ENCODE measurements at regions not wholly inside any gene's neighbourhood (a gene's known extent, or its start where the extent isn't known, plus 50 kb on each side); places are given as distances from the start of the nearest gene placed in this dataset.

GRCh38 chr2:43123028-43123427, 103.4 kb downstream of the ZFP36L2 start:
- FAIRE-seq: no peak
- intact Hi-C loops (cut with micrococcal nuclease): no loop called here
- no peak for DNase-seq (ENCODE audit: low read depth, low spot score)

GRCh38 chr2:43121580-43122314, 104.7 kb downstream of the ZFP36L2 start:
- no peaks in the 10 kb centered on the region for H3K27me3 ChIP-seq (ENCODE audit: control insufficient read depth in 2 of 2, insufficient read depth in 2 of 2, low read length in 2 of 2)
- no peaks in the 10 kb centered on the region for H3K36me3 ChIP-seq (ENCODE audit: control insufficient read depth in 2 of 2, extremely low read depth in 1 of 2, insufficient read depth in 2 of 2, low read length in 2 of 2)
- H3K9me1 ChIP-seq (replicated peaks; ENCODE audit: control insufficient read depth, extremely low read depth, insufficient read depth, low read length): no peaks in the 10 kb centered on the region
- H2AFZ ChIP-seq (ENCODE audit: low read depth, low read length): no peak overlapping the region
- intact Hi-C loops (cut with micrococcal nuclease) (no loop called here), dilution Hi-C loops (cut with MboI; ENCODE audit: extremely low pct_ligation_motif_present, low sequenced_read_pairs) (no loop called here)
- TF ChIP-seq MAX (IDR thresholded peaks at IDR 0.05; ENCODE audit: insufficient read depth, insufficient read length): no peak
- no peak for TF ChIP-seq FOS (IDR thresholded peaks at IDR 0.05; ENCODE audit: borderline replicate concordance, insufficient read depth, low read length)
- TF ChIP-seq GATA2 (IDR thresholded peaks at IDR 0.05; ENCODE audit: insufficient read depth, insufficient read length, low read depth, low read length): no peak
- BruUV-seq (replicated peaks): no TSS peak
- POLR2A ChIA-PET: no interaction called here
- CTCF ChIA-PET: interaction anchor here (0.8 to 1.6 kb wide), 6 partner anchors 19 to 106 kb away, joined by 3 to 5 read pairs (median 3); partner anchors contain the start of gene ZFP36L2
- no peaks in the 10 kb centered on the region for H3K79me2 ChIP-seq (ENCODE audit: control insufficient read depth, insufficient read depth, low read length)
- no peaks in the 10 kb centered on the region for H3K4me1 ChIP-seq (ENCODE audit: control insufficient read depth, extremely low read depth, insufficient read depth, low read length)
- H3K9me3 ChIP-seq (replicated peaks; ENCODE audit: control insufficient read depth, insufficient read depth, low read length): no peaks in the 10 kb centered on the region
- FAIRE-seq (no peak), DNase-seq (ENCODE audit: low read depth, low spot score) (peak; percentile 40)
- no peaks in the 10 kb centered on the region for H4K20me1 ChIP-seq (replicated peaks; ENCODE audit: control insufficient read depth, extremely low read depth, insufficient read depth, low read length)
- H3K4me2 ChIP-seq (ENCODE audit: insufficient read depth, low read length): no peak overlapping the region
- H3K4me3 ChIP-seq (replicated peaks in 1 of 3; ENCODE audit: insufficient read depth in 1 of 3, low read depth in 1 of 3, low read length in 3 of 3): no peak overlapping the region
- no peak overlapping the region for H3K9ac ChIP-seq (replicated peaks; ENCODE audit: extremely low read depth, insufficient read depth, low read length)
- no peak overlapping the region for H3K27ac ChIP-seq (ENCODE audit: insufficient read depth, low read depth, low read length)

More at GRCh38 chr2:43123028-43123427, 103.4 kb downstream of the ZFP36L2 start:
- no peak overlapping the region for H3K4me2 ChIP-seq (ENCODE audit: insufficient read depth, low read length)
- dilution Hi-C loops (cut with MboI; ENCODE audit: extremely low pct_ligation_motif_present, low sequenced_read_pairs): no loop called here
- no peaks in the 10 kb centered on the region for H3K36me3 ChIP-seq (ENCODE audit: control insufficient read depth in 2 of 2, extremely low read depth in 1 of 2, insufficient read depth in 2 of 2, low read length in 2 of 2)
- no peak overlapping the region for H3K4me3 ChIP-seq (replicated peaks in 1 of 3; ENCODE audit: insufficient read depth in 1 of 3, low read depth in 1 of 3, low read length in 3 of 3)
- no peaks in the 10 kb centered on the region for H3K27me3 ChIP-seq (ENCODE audit: control insufficient read depth in 2 of 2, insufficient read depth in 2 of 2, low read length in 2 of 2)
- no peaks in the 10 kb centered on the region for H3K79me2 ChIP-seq (ENCODE audit: control insufficient read depth, insufficient read depth, low read length)
- CTCF ChIA-PET: interaction anchor here (0.5 to 1.6 kb wide), 2 partner anchors 18 to 43 kb away, joined by 3 read pairs; no protein-coding TSS in a partner anchor
- no peaks in the 10 kb centered on the region for H3K9me3 ChIP-seq (replicated peaks; ENCODE audit: control insufficient read depth, insufficient read depth, low read length)
- H3K27ac ChIP-seq (ENCODE audit: insufficient read depth, low read depth, low read length): no peak overlapping the region
- no TSS peak for BruUV-seq (replicated peaks)
- H4K20me1 ChIP-seq (replicated peaks; ENCODE audit: control insufficient read depth, extremely low read depth, insufficient read depth, low read length): no peaks in the 10 kb centered on the region
- no peak overlapping the region for H2AFZ ChIP-seq (ENCODE audit: low read depth, low read length)
- H3K9ac ChIP-seq (replicated peaks; ENCODE audit: extremely low read depth, insufficient read depth, low read length): no peak overlapping the region
- no peaks in the 10 kb centered on the region for H3K9me1 ChIP-seq (replicated peaks; ENCODE audit: control insufficient read depth, extremely low read depth, insufficient read depth, low read length)
- POLR2A ChIA-PET: no interaction called here
- TF ChIP-seq POLR2AphosphoS5 (IDR thresholded peaks at IDR 0.05; ENCODE audit: insufficient read depth, low read depth, low read length) (no peak), EZH2 (IDR thresholded peaks at IDR 0.05; ENCODE audit: borderline replicate concordance, low read depth, low read length, severe bottlenecking) (no peak), MAX (IDR thresholded peaks at IDR 0.05; ENCODE audit: insufficient read depth, insufficient read length) (no peak), POLR2A (IDR thresholded peaks at IDR 0.05; ENCODE audit: low read depth, low read length) (no peak)
- no peaks in the 10 kb centered on the region for H3K4me1 ChIP-seq (ENCODE audit: control insufficient read depth, extremely low read depth, insufficient read depth, low read length)

Data from endothelial cell of umbilical vein (primary cell).